ENCODE measurements at regions not wholly inside any gene's neighbourhood (a gene's known extent, or its start where the extent isn't known, plus 50 kb on each side); places are given as distances from the start of the nearest gene placed in this dataset.

- FAIRE-seq: no peak
These were observed 329.7 kb downstream of the MAFB start for GRCh38 chr20:40359131-40359912.

- no peak for FAIRE-seq
These were observed 334.2 kb downstream of the MAFB start for GRCh38 chr20:40354880-40355279.

- FAIRE-seq: no peak
These were observed 345.6 kb downstream of the MAFB start for GRCh38 chr20:40343390-40343789.

GRCh38 chr20:40341561-40341960 is 347.5 kb downstream of the MAFB start:
- no peak for FAIRE-seq

- no peak for FAIRE-seq
These were observed 349.2 kb downstream of the MAFB start for GRCh38 chr20:40339661-40340449.

GRCh38 chr20:40336533-40336932 is 352.5 kb downstream of the MAFB start:
- no peak for FAIRE-seq

GRCh38 chr20:40335901-40336351 is 353.1 kb downstream of the MAFB start:
- no peak for FAIRE-seq

GRCh38 chr20:40335437-40335836 is 353.6 kb downstream of the MAFB start:
- no peak for FAIRE-seq

GRCh38 chr20:40333591-40333990 is 355.4 kb downstream of the MAFB start:
- FAIRE-seq: no peak

GRCh38 chr20:40331807-40332560 is 357.1 kb downstream of the MAFB start:
- FAIRE-seq: no peak

GRCh38 chr20:40331249-40331648 is 357.8 kb downstream of the MAFB start:
- FAIRE-seq: no peak

GRCh38 chr20:40329321-40329720 is 359.7 kb downstream of the MAFB start:
- FAIRE-seq: no peak

GRCh38 chr20:40326784-40327183 is 362.3 kb downstream of the MAFB start:
- FAIRE-seq: no peak

- FAIRE-seq: no peak
These were observed 363.9 kb downstream of the MAFB start for GRCh38 chr20:40325006-40325568.

- no peak for FAIRE-seq
These were observed 365.7 kb downstream of the MAFB start for GRCh38 chr20:40323361-40323794.

GRCh38 chr20:40322941-40323340 is 366.1 kb downstream of the MAFB start:
- FAIRE-seq: no peak

GRCh38 chr20:40320517-40321011 is 368.5 kb downstream of the MAFB start:
- no peak for FAIRE-seq

GRCh38 chr20:40319741-40320516 is 369.1 kb downstream of the MAFB start:
- no peak for FAIRE-seq

GRCh38 chr20:40319056-40319455 is 370.0 kb downstream of the MAFB start:
- FAIRE-seq: no peak

GRCh38 chr20:40317156-40317790 is 371.8 kb downstream of the MAFB start:
- no peak for FAIRE-seq

GRCh38 chr20:40314278-40314677 is 374.8 kb downstream of the MAFB start:
- no peak for FAIRE-seq
